ENCODE measurements at regions not wholly inside any gene's neighbourhood (a gene's known extent, or its start where the extent isn't known, plus 50 kb on each side); places are given as distances from the start of the nearest gene placed in this dataset.
"Not testable (repeated sequence)": the region's sequence is repeated elsewhere in the genome, so short reads cannot be mapped to it uniquely, and the experiment has no call there.

DNA sequence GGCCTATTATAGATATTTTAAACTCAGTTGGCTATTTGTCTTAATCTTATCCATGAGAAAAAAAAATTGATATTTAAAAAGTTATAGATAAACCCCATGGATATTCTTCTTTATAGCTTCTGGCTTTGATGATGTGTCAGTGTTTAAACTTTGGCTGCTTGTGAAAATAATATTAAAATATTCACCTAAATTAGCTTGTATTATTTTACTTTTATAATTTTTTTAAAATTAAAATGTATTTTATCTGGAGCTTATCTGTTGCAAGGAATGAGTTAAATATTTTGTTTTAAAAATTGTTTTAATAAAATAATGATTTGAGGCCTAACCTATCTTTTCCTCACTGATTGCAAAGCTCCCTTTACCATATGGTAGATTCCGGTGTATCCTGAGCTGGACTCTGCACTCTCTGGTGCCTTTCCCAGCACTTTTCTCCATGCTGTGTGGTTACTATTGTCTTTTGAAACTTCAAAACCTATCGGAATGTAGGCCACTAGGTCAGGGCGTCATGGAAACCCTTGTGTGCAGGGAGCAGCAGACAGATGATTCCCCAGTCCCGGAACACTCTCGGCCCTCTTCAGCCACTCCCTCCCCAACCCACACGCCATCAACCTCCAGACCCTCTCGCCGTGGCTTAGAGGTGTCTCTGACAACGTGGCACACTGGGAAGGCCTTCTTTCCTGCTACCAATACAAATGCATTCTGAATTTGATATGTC, 252.3 kb upstream of the ATP10A start:
- DNase-seq (ENCODE audit: low read depth, low spot score), result no peak
- no peaks in the 10 kb centered on the region for H3K36me3 ChIP-seq (ENCODE audit: control insufficient read depth in 1 of 2, insufficient read depth in 2 of 2, low read length in 2 of 2)
- H3K9me3 ChIP-seq (ENCODE audit: control insufficient read depth in 1 of 2, insufficient read depth in 1 of 2, low read depth in 1 of 2, low read length in 2 of 2), result peaks cover 0 to 34% of the 10 kb centered on the region in 2 experiments; a peak in 2 of 4 replicates
- BruUV-seq (replicated peaks), result no TSS peak
- no peak overlapping the region for H3K27ac ChIP-seq (ENCODE audit: low read depth, low read length)
- RAD21 ChIA-PET (ENCODE audit: low non-redundant PET in 1 of 2, low total read pairs in 2 of 2, uncharacterized antibody in 2 of 2, unreplicated experiment in 2 of 2), result no interaction called here
- CTCF ChIA-PET, result no interaction called here
- no peaks in the 10 kb centered on the region for H4K20me1 ChIP-seq (ENCODE audit: insufficient read depth)
- TF ChIP-seq RAD21 (IDR thresholded peaks at IDR 0.05; ENCODE audit: low read depth) (no peak), SIN3A (IDR thresholded peaks at IDR 0.05; ENCODE audit: low read depth) (no peak), JUND (IDR thresholded peaks at IDR 0.05) (no peak), ZFX (IDR thresholded peaks at IDR 0.05) (no peak), FOSL1 (IDR thresholded peaks at IDR 0.05; ENCODE audit: low read depth) (no peak), YY1 (IDR thresholded peaks at IDR 0.05; ENCODE audit: extremely low read depth, insufficient replicate concordance, low read depth, low read length) (no peak), POLR2AphosphoS5 (IDR thresholded peaks at IDR 0.05; ENCODE audit: low read depth, low read length) (no peak), TCF7L2 (IDR thresholded peaks at IDR 0.05; ENCODE audit: borderline replicate concordance, extremely low read depth, insufficient read depth, insufficient read length) (no peak), CBX3 (IDR thresholded peaks at IDR 0.05; ENCODE audit: low read depth) (no peak), SP1 (IDR thresholded peaks at IDR 0.05; ENCODE audit: low read depth) (no peak), POLR2A (IDR thresholded peaks at IDR 0.05; ENCODE audit: borderline replicate concordance, extremely low read depth, insufficient read depth, insufficient read length) (no peak), ELF1 (IDR thresholded peaks at IDR 0.05; ENCODE audit: borderline replicate concordance, low read depth) (no peak)
- TF ChIP-seq, protein P1, sequence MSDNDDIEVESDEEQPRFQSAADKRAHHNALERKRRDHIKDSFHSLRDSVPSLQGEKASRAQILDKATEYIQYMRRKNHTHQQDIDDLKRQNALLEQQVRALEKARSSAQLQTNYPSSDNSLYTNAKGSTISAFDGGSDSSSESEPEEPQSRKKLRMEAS (IDR thresholded peaks at IDR 0.05), result no peak
- TF ChIP-seq, protein P2, sequence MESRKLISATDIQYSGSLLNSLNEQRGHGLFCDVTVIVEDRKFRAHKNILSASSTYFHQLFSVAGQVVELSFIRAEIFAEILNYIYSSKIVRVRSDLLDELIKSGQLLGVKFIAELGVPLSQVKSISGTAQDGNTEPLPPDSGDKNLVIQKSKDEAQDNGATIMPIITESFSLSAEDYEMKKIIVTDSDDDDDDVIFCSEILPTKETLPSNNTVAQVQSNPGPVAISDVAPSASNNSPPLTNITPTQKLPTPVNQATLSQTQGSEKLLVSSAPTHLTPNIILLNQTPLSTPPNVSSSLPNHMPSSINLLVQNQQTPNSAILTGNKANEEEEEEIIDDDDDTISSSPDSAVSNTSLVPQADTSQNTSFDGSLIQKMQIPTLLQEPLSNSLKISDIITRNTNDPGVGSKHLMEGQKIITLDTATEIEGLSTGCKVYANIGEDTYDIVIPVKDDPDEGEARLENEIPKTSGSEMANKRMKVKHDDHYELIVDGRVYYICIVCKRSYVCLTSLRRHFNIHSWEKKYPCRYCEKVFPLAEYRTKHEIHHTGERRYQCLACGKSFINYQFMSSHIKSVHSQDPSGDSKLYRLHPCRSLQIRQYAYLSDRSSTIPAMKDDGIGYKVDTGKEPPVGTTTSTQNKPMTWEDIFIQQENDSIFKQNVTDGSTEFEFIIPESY (IDR thresholded peaks at IDR 0.05; ENCODE audit: extremely low read depth, insufficient replicate concordance, low read length), result no peak
- TF ChIP-seq, protein P3, sequence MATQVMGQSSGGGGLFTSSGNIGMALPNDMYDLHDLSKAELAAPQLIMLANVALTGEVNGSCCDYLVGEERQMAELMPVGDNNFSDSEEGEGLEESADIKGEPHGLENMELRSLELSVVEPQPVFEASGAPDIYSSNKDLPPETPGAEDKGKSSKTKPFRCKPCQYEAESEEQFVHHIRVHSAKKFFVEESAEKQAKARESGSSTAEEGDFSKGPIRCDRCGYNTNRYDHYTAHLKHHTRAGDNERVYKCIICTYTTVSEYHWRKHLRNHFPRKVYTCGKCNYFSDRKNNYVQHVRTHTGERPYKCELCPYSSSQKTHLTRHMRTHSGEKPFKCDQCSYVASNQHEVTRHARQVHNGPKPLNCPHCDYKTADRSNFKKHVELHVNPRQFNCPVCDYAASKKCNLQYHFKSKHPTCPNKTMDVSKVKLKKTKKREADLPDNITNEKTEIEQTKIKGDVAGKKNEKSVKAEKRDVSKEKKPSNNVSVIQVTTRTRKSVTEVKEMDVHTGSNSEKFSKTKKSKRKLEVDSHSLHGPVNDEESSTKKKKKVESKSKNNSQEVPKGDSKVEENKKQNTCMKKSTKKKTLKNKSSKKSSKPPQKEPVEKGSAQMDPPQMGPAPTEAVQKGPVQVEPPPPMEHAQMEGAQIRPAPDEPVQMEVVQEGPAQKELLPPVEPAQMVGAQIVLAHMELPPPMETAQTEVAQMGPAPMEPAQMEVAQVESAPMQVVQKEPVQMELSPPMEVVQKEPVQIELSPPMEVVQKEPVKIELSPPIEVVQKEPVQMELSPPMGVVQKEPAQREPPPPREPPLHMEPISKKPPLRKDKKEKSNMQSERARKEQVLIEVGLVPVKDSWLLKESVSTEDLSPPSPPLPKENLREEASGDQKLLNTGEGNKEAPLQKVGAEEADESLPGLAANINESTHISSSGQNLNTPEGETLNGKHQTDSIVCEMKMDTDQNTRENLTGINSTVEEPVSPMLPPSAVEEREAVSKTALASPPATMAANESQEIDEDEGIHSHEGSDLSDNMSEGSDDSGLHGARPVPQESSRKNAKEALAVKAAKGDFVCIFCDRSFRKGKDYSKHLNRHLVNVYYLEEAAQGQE (IDR thresholded peaks at IDR 0.05; ENCODE audit: low read depth), result no peak
- TF ChIP-seq, protein P4, sequence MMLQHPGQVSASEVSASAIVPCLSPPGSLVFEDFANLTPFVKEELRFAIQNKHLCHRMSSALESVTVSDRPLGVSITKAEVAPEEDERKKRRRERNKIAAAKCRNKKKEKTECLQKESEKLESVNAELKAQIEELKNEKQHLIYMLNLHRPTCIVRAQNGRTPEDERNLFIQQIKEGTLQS (IDR thresholded peaks at IDR 0.05), result no peak
- H3K4me3 ChIP-seq (replicated peaks in 1 of 2; ENCODE audit: low read depth in 1 of 2, low read length in 2 of 2), result no peak overlapping the region
- no peaks in the 10 kb centered on the region for H3K9me2 ChIP-seq (ENCODE audit: insufficient read depth)
- H3K4me1 ChIP-seq (ENCODE audit: control insufficient read depth in 1 of 2, insufficient read depth in 2 of 2, low read length in 2 of 2), result no peaks in the 10 kb centered on the region
- no peaks in the 10 kb centered on the region for H3K27me3 ChIP-seq (ENCODE audit: insufficient read depth, low read length)
- H3K79me2 ChIP-seq (ENCODE audit: insufficient read depth, low read length), result no peaks in the 10 kb centered on the region
- intact Hi-C loops (cut with micrococcal nuclease), result no loop called here
- no peak overlapping the region for H3K4me2 ChIP-seq (ENCODE audit: low read length)
- H2AFZ ChIP-seq (ENCODE audit: low read depth, low read length, poor library complexity, severe bottlenecking), result no peak overlapping the region
- H3K9ac ChIP-seq (ENCODE audit: low read length), result no peak overlapping the region
- ATAC-seq, result no peak
- POLR2A ChIA-PET, result no interaction called here

DNA sequence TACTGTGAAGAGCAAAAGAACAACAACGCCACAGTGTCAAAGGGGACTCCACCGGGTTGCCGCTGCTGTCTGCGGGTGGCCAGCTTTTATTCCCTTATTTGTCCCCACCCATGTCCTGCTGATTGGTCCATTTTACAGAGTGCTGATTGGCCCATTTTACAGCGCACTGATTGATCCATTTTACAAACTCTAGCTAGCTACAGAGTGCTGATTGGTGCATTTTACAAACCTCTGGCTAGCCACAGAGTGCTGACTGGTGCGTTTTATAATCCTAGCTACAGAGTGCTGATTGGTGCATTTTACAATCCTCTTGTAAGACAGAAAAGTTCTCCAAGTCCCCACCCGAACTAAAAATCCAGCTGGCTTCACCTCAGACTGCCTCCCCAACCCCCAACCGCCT, 251.0 kb upstream of the ATP10A start:
- H3K27me3 ChIP-seq (ENCODE audit: insufficient read depth, low read length); RAD21 ChIA-PET (ENCODE audit: low non-redundant PET in 1 of 2, low total read pairs in 2 of 2, uncharacterized antibody in 2 of 2, unreplicated experiment in 2 of 2); H3K9me2 ChIP-seq (ENCODE audit: insufficient read depth); H4K20me1 ChIP-seq (ENCODE audit: insufficient read depth); H3K9ac ChIP-seq (ENCODE audit: low read length); H2AFZ ChIP-seq (ENCODE audit: low read depth, low read length, poor library complexity, severe bottlenecking); H3K4me2 ChIP-seq (ENCODE audit: low read length); BruUV-seq (replicated peaks); H3K4me1 ChIP-seq (ENCODE audit: control insufficient read depth in 1 of 2, insufficient read depth in 2 of 2, low read length in 2 of 2); ATAC-seq; H3K4me3 ChIP-seq (replicated peaks in 1 of 2; ENCODE audit: low read depth in 1 of 2, low read length in 2 of 2); POLR2A ChIA-PET; CTCF ChIA-PET; H3K79me2 ChIP-seq (ENCODE audit: insufficient read depth, low read length); intact Hi-C loops (cut with micrococcal nuclease); H3K36me3 ChIP-seq (ENCODE audit: control insufficient read depth in 1 of 2, insufficient read depth in 2 of 2, low read length in 2 of 2); DNase-seq (ENCODE audit: low read depth, low spot score); H3K27ac ChIP-seq (ENCODE audit: low read depth, low read length): not testable (repeated sequence)
- H3K9me3 ChIP-seq (ENCODE audit: control insufficient read depth in 1 of 2, insufficient read depth in 1 of 2, low read depth in 1 of 2, low read length in 2 of 2), result peaks cover 0 to 34% of the 10 kb centered on the region in 2 experiments; a peak in 2 of 4 replicates
